ENCODE measurements at regions not wholly inside any gene's neighbourhood (a gene's known extent, or its start where the extent isn't known, plus 50 kb on each side); places are given as distances from the start of the nearest gene placed in this dataset.
"Not testable (repeated sequence)": the region's sequence is repeated elsewhere in the genome, so short reads cannot be mapped to it uniquely, and the experiment has no call there.

- not testable (repeated sequence) for DNase-seq (ENCODE audit: low read depth, low spot score); H3K4me3 ChIP-seq (ENCODE audit: low read length)
These were observed 108.3 kb upstream of the RUNX1 start for GRCh38 chr21:35157374-35157773.

GRCh38 chr21:35156293-35157278, 107.5 kb upstream of the RUNX1 start:
- H3K4me3 ChIP-seq (ENCODE audit: low read length): no peak overlapping the region
- no peak for DNase-seq (ENCODE audit: low read depth, low spot score)

GRCh38 chr21:35154788-35155187, 105.7 kb upstream of the RUNX1 start:
- no peak overlapping the region for H3K4me3 ChIP-seq (ENCODE audit: low read length)
- no peak for DNase-seq (ENCODE audit: low read depth, low spot score)

- no peak overlapping the region for H3K4me3 ChIP-seq (ENCODE audit: low read length)
- DNase-seq (ENCODE audit: low read depth, low spot score): no peak
These were observed 104.6 kb upstream of the RUNX1 start for GRCh38 chr21:35153671-35154070.

GRCh38 chr21:35150562-35151226, 101.6 kb upstream of the RUNX1 start:
- DNase-seq (ENCODE audit: low read depth, low spot score): no peak

GRCh38 chr21:35149698-35150097, 100.6 kb upstream of the RUNX1 start:
- no peak for DNase-seq (ENCODE audit: low read depth, low spot score)

More at GRCh38 chr21:35150562-35151226, 101.6 kb upstream of the RUNX1 start:
- H3K4me3 ChIP-seq (ENCODE audit: low read length): no peak overlapping the region

GRCh38 chr21:35147439-35147838, 98.3 kb upstream of the RUNX1 start:
- DNase-seq (ENCODE audit: low read depth, low spot score): no peak

More at GRCh38 chr21:35149698-35150097, 100.6 kb upstream of the RUNX1 start:
- no peak overlapping the region for H3K4me3 ChIP-seq (ENCODE audit: low read length)

GRCh38 chr21:35145626-35146233, 96.6 kb upstream of the RUNX1 start:
- DNase-seq (ENCODE audit: low read depth, low spot score): no peak

More at GRCh38 chr21:35147439-35147838, 98.3 kb upstream of the RUNX1 start:
- no peak overlapping the region for H3K4me3 ChIP-seq (ENCODE audit: low read length)

GRCh38 chr21:35144978-35145377, 95.9 kb upstream of the RUNX1 start:
- no peak overlapping the region for H3K4me3 ChIP-seq (ENCODE audit: low read length)
- DNase-seq (ENCODE audit: low read depth, low spot score): no peak

More at GRCh38 chr21:35145626-35146233, 96.6 kb upstream of the RUNX1 start:
- no peak overlapping the region for H3K4me3 ChIP-seq (ENCODE audit: low read length)

GRCh38 chr21:35142036-35142815, 93.1 kb upstream of the RUNX1 start:
- no peak overlapping the region for H3K4me3 ChIP-seq (ENCODE audit: low read length)
- DNase-seq (ENCODE audit: low read depth, low spot score): no peak

- no peak for DNase-seq (ENCODE audit: low read depth, low spot score)
- H3K4me3 ChIP-seq (ENCODE audit: low read length): peak overlapping the region; percentile 37
These were observed 90.2 kb upstream of the RUNX1 start for GRCh38 chr21:35139382-35139715.

- DNase-seq (ENCODE audit: low read depth, low spot score): peak; percentile 89
- peak overlapping the region; percentile 37 for H3K4me3 ChIP-seq (ENCODE audit: low read length)
These were observed 89.7 kb upstream of the RUNX1 start for GRCh38 chr21:35138665-35139381.

- DNase-seq (ENCODE audit: low read depth, low spot score): no peak
- H3K4me3 ChIP-seq (ENCODE audit: low read length): no peak overlapping the region
These were observed 87.6 kb upstream of the RUNX1 start for GRCh38 chr21:35136586-35137219.

GRCh38 chr21:35136106-35136505, 87.0 kb upstream of the RUNX1 start:
- no peak overlapping the region for H3K4me3 ChIP-seq (ENCODE audit: low read length)
- DNase-seq (ENCODE audit: low read depth, low spot score): no peak

GRCh38 chr21:35135481-35135880, 86.4 kb upstream of the RUNX1 start:
- no peak overlapping the region for H3K4me3 ChIP-seq (ENCODE audit: low read length)
- no peak for DNase-seq (ENCODE audit: low read depth, low spot score)

GRCh38 chr21:35134309-35134708, 85.2 kb upstream of the RUNX1 start:
- DNase-seq (ENCODE audit: low read depth, low spot score): no peak
- no peak overlapping the region for H3K4me3 ChIP-seq (ENCODE audit: low read length)

GRCh38 chr21:35128536-35128935, 79.4 kb upstream of the RUNX1 start:
- H3K4me3 ChIP-seq (ENCODE audit: low read length): no peak overlapping the region
- DNase-seq (ENCODE audit: low read depth, low spot score): no peak

GRCh38 chr21:35127851-35128250, 78.7 kb upstream of the RUNX1 start:
- DNase-seq (ENCODE audit: low read depth, low spot score): no peak
- no peak overlapping the region for H3K4me3 ChIP-seq (ENCODE audit: low read length)
